Spinal cord (tissue), 9 donors: ENCODE measurements at regions not wholly inside any gene's neighbourhood (a gene's known extent, or its start where the extent isn't known, plus 50 kb on each side); places are given as distances from the start of the nearest gene placed in this dataset.
"Not testable (repeated sequence)": the region's sequence is repeated elsewhere in the genome, so short reads cannot be mapped to it uniquely, and the experiment has no call there.

Experiments
- DNase-seq, 6 donors: peaks; one replicate each; pipeline versions ENCODE4 v3.0.0 to v3.0.0-alpha.2; 2013 to 2015; ENCODE audit warnings: low spot score in 6 of 6, low read depth in 4 of 6
- H3K27ac ChIP-seq: one replicate; pipeline ENCODE4 v1.5.1; 2013; ENCODE audit warnings: low read depth, low read length, control low read depth
- H3K27me3 ChIP-seq: one replicate; pipeline ENCODE4 v1.6.1; 2013; ENCODE audit warnings: low read length; ENCODE audit not compliant: control insufficient read depth, insufficient read depth
- H3K36me3 ChIP-seq: one replicate; pipeline ENCODE4 v1.6.1; 2013; ENCODE audit warnings: low read length; ENCODE audit not compliant: control insufficient read depth, insufficient read depth
- H3K4me1 ChIP-seq: one replicate; pipeline ENCODE4 v1.6.1; 2013; ENCODE audit warnings: low read length; ENCODE audit not compliant: control insufficient read depth, insufficient read depth
- H3K4me3 ChIP-seq: one replicate; pipeline ENCODE4 v1.5.1; 2013; ENCODE audit warnings: low read depth, low read length, control low read depth
- H3K9me3 ChIP-seq: one replicate; pipeline ENCODE4 v1.6.1; 2013; ENCODE audit warnings: low read length; ENCODE audit not compliant: control insufficient read depth, insufficient read depth
- WGBS: methylation state at CpG from one replicate; pipeline ENCODE4 v1.1.5; 2013; ENCODE audit warnings: missing lambda C conversion rate; ENCODE audit not compliant: insufficient coverage; 5-methylcytosine and 5-hydroxymethylcytosine counted together
- donor health status: healthy.

- Histone ChIP-seq H3K27ac (no peak overlapping the region), H3K27me3 (no peaks in the 10 kb centered on the region), H3K4me3 (no peak overlapping the region), H3K4me1 (no peaks in the 10 kb centered on the region), H3K36me3 (peaks cover 2% of the 10 kb centered on the region), H3K9me3 (peaks cover 3% of the 10 kb centered on the region)
- WGBS: 76% methylated on average over 2 of the region's 6 CpGs
- no peak for DNase-seq
Observed at GRCh38 chrX:63434665-63435064, 83.5 kb upstream of the SPIN4 start.

- Histone ChIP-seq H3K27me3 (no peaks in the 10 kb centered on the region), H3K4me3 (no peak overlapping the region), H3K36me3 (peaks cover 2% of the 10 kb centered on the region), H3K4me1 (no peaks in the 10 kb centered on the region), H3K9me3 (peaks cover 3% of the 10 kb centered on the region), H3K27ac (no peak overlapping the region)
- DNase-seq: no peak
- WGBS: 92% methylated on average over 10 of the region's 10 CpGs
Observed at GRCh38 chrX:63434206-63434605, 83.1 kb upstream of the SPIN4 start.

DNA sequence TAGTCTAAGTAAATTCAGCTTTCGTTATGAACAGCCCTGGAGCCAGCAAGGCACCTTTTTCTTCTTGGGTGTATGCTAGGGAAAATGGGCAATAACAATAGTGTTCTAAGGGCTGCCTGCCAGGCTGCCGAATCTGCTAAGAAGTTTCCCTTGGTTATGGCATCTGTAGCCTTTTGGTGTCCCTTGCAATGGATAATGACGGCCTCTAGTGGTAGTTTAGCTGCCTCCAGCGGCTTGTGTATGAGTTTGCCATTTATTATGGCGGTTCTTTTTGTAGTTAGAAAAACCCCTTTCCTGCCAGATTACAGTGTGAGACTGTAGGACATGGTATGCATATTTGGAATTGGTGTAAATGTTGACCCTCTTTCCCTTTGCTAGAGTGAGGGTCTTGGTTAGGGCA lies 78.9 kb upstream of the SPIN4 start:
- no peaks in the 10 kb centered on the region for H3K9me3 ChIP-seq
- H3K36me3 ChIP-seq: peaks cover 2% of the 10 kb centered on the region
- no peak for DNase-seq

GRCh38 chrX:63428348-63428747 lies 77.2 kb upstream of the SPIN4 start:
- Histone ChIP-seq H3K27me3 (no peaks in the 10 kb centered on the region), H3K4me3 (no peak overlapping the region), H3K27ac (no peak overlapping the region), H3K36me3 (peaks cover 2% of the 10 kb centered on the region), H3K9me3 (no peaks in the 10 kb centered on the region), H3K4me1 (no peaks in the 10 kb centered on the region)
- no peak for DNase-seq
- 83% methylated on average over 5 of the region's 5 CpGs for WGBS

More for the DNA sequence above, 78.9 kb upstream of the SPIN4 start:
- Histone ChIP-seq H3K27ac (no peak overlapping the region), H3K4me3 (no peak overlapping the region), H3K27me3 (no peaks in the 10 kb centered on the region), H3K4me1 (no peaks in the 10 kb centered on the region)
- WGBS: 32% methylated on average over 3 of the region's 5 CpGs

GRCh38 chrX:63426519-63426918 lies 75.4 kb upstream of the SPIN4 start:
- Histone ChIP-seq H3K4me3 (no peak overlapping the region), H3K4me1 (no peaks in the 10 kb centered on the region), H3K36me3 (no peaks in the 10 kb centered on the region), H3K27me3 (no peaks in the 10 kb centered on the region), H3K27ac (no peak overlapping the region), H3K9me3 (no peaks in the 10 kb centered on the region)
- WGBS: 69% methylated on average over 7 of the region's 7 CpGs
- DNase-seq: no peak

DNA sequence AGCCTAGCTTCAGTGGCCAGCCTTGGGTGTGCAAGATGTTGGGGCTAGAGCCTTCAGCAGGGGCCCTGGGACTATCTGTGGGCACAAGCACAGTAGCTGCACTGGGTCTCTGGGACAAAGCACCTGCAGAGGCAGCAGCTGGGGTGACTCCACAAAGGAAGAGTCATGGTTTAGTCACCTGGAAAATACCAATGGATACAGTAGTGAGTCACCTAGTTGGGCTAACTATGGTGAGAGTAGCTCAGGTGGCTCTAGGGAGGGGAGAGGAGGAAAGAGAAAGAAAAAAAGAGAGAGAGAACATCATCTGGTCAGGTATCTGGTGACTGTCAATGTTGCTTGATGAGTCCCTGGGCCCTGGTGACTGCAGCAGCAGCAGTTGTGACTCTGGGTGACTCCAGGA lies 72.9 kb upstream of the SPIN4 start:
- H3K4me3 ChIP-seq: no peak overlapping the region
- H3K27ac ChIP-seq: no peak overlapping the region
- no peaks in the 10 kb centered on the region for H3K27me3 ChIP-seq
- no peaks in the 10 kb centered on the region for H3K9me3 ChIP-seq
- DNase-seq: no peak
- H3K36me3 ChIP-seq: no peaks in the 10 kb centered on the region
- H3K4me1 ChIP-seq: no peaks in the 10 kb centered on the region

- no peaks in the 10 kb centered on the region for H3K4me1 ChIP-seq
- H3K27ac ChIP-seq: no peak overlapping the region
- H3K4me3 ChIP-seq: no peak overlapping the region
- no peaks in the 10 kb centered on the region for H3K27me3 ChIP-seq
- no peaks in the 10 kb centered on the region for H3K36me3 ChIP-seq
- DNase-seq: no peak
- no peaks in the 10 kb centered on the region for H3K9me3 ChIP-seq
Observed at GRCh38 chrX:63421411-63421810, 70.3 kb upstream of the SPIN4 start.

DNA sequence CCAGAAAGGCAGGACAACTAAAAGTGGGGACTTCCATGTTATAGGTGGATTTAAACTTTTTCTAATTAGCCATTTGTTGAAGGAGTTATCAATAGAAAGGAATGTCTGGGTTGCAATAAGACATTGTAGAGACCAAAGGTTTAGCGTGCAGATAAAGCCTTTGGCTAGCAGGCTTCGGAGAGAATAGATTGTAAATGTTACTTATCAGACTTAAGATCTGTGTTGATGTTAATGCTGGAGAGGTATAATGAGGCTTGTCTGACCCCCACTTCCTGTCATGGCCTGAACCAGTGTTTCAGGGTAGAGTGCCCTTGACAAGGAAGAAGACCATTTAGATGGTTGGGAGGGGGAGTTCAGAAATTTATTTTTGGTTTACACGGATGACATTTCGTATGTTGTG lies 67.1 kb upstream of the SPIN4 start:
- Histone ChIP-seq H3K27me3 (no peaks in the 10 kb centered on the region), H3K36me3 (no peaks in the 10 kb centered on the region), H3K4me1 (no peaks in the 10 kb centered on the region), H3K9me3 (no peaks in the 10 kb centered on the region), H3K27ac (no peak overlapping the region), H3K4me3 (no peak overlapping the region)
- 96% methylated on average over 2 of the region's 4 CpGs for WGBS
- no peak for DNase-seq

- H3K27me3 ChIP-seq: no peaks in the 10 kb centered on the region
- WGBS: 62% methylated on average over 2 of the region's 4 CpGs
- no peak overlapping the region for H3K4me3 ChIP-seq
- H3K36me3 ChIP-seq: no peaks in the 10 kb centered on the region
- no peaks in the 10 kb centered on the region for H3K9me3 ChIP-seq
- H3K27ac ChIP-seq: no peak overlapping the region
- no peaks in the 10 kb centered on the region for H3K4me1 ChIP-seq
- DNase-seq: no peak
Observed at GRCh38 chrX:63417649-63418048, 66.5 kb upstream of the SPIN4 start.

DNA sequence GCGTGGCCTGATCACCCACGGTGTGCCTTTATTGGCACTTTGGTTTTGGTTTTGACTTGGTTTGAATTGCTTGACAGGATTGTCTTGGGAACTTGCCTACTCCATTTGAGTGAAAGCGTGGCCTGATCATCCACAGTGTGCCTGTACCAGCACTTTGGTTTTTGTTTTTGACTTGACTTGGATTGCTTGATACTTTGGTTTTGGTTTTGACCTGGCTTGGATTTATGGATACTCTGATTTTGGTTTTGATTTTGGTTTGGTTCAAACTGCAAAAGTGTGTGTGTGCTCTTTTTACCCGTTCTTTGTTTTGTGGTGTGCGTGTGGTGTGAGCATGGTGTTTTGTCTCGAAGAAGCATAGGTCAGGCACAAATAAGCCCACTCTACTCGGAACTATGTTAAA lies 58.8 kb upstream of the SPIN4 start:
- H3K4me3 ChIP-seq, H3K27me3 ChIP-seq, H3K4me1 ChIP-seq, H3K36me3 ChIP-seq, H3K9me3 ChIP-seq, DNase-seq, H3K27ac ChIP-seq: not testable (repeated sequence)
- WGBS: 87% methylated on average over 3 of the region's 7 CpGs

DNA sequence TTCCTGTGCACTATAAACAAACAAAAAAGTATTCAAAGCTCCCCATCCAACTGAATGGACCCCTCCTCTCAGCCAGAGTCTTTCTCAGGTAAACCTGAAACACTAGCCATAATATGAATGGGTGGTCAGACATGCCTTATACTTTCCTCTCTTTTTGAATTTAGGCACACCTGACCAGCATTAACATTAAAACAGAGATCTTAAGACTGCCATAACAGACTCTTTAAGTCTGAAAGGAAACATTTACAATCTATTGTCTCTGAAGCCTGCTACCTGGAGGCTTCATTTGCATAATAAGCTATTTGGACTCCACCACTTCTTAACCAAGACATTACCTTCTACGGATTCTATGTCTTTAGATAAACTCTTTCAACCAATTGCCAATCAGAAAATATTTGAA lies 56.9 kb upstream of the SPIN4 start:
- no CpG with 5 or more reads among the region's 1 CpG for WGBS
- Histone ChIP-seq H3K27me3 (no peaks in the 10 kb centered on the region), H3K4me1 (no peaks in the 10 kb centered on the region), H3K4me3 (no peak overlapping the region), H3K27ac (no peak overlapping the region), H3K9me3 (no peaks in the 10 kb centered on the region), H3K36me3 (no peaks in the 10 kb centered on the region)
- DNase-seq: no peak
